NCI-H2107 treated with DMSO at 0.1 percent for 48 hours (cell line): ENCODE measurements at regions not wholly inside any gene's neighbourhood (a gene's known extent, or its start where the extent isn't known, plus 50 kb on each side); places are given as distances from the start of the nearest gene placed in this dataset.
"Not testable (repeated sequence)": the region's sequence is repeated elsewhere in the genome, so short reads cannot be mapped to it uniquely, and the experiment has no call there.

Experiments used
- DNase-seq: peaks from one replicate; lab custom pipeline; 2025; ENCODE audit not compliant: unreplicated experiment; lab: John Stamatoyannopoulos, UW

DNA sequence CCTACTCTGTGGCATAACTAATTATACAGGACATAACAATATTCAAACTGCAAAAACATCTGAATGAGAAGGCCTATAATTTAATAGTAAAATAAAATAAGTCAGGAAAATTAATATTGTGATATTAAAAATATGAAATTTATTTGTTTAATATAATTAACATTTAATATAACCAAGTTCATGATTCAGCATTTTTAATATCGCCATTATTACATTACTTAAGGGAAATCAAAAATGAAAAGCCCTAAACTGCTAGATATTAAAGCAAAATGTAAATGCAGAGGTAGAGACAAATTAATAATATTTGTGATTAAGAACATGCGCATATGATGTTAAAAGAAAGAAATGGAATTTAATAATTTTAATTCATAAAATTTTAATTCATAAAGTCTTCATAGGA is 683.4 kb upstream of the EYS start:
- no peak for DNase-seq

DNA sequence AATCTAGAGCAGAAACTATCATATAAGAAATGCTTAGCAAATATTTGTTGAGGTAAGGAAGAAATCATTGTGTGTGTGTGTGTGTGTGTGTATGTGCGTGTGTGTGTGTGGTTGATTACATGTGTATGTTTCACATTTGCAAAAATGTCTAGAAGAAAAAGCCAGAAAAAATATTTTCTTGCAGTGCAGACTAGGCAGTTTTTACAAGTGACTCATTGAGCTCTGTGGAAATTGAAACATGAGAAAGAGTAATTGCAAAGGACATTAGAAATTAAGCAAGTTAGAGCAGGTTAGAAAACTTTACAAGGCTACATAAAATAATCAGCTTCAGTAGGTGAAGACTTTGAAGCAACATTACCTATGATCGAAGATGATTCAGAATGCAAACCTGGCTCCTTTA is 669.0 kb upstream of the EYS start:
- DNase-seq, result no peak

DNA sequence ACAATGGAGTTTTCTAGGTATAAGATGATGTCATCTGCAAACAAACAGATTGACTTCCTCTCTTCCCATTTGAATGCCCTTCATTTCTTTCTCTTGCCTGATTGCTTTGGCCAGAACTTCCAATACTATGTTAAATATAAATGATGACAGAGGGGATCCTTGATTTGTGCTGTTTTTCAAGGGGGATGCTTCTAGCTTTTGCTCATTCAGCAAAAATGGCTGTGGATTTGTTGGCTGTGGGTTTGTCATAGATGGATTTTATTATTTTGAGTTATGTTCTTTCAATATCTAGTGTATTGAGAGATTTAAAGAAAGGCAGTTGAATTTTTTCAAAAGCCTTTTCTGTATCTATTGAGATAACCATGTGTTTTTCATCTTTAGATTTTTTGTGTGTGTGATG is 662.4 kb upstream of the EYS start:
- no peak for DNase-seq

DNA sequence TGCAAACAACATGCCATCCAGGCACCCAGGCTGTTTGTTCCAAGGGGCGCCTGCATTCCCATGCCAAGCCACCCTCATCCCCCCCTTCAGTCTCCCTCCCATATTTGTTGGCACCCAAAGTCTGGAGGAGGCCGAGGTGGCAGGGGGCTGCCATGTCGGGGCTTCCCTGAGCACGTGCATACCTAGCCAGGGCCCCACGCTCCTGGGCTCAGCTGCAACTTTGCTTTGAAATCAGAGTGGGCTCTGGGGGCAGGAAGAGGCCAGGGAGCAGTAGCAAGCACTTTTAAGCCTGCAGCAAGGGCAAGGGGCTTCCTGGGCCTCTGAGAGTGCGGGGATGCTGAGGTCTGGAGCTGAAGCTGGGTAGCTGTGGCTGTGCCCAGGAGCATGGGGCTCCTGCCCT is 655.9 kb upstream of the EYS start:
- DNase-seq, result no peak

DNA sequence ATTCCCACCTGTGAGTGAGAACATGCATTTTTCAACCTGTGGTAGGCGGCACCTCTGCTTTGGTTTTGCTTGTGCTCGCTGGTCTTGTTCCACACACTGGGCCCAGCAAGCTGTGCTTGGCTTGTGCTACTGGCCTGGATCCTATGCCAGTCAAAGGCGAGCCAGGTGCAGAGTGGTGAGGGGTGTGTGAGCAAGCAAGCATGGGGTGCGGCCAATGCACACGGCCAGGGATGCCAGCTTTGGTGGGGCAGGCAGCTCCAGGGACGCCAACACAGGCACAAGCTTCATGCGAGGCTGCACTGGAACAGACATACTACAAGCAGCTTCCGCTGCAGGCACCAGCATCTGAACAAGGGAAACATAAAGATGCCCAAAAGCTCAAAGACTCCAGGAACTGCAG is 654.9 kb upstream of the EYS start:
- DNase-seq, result no peak

DNA sequence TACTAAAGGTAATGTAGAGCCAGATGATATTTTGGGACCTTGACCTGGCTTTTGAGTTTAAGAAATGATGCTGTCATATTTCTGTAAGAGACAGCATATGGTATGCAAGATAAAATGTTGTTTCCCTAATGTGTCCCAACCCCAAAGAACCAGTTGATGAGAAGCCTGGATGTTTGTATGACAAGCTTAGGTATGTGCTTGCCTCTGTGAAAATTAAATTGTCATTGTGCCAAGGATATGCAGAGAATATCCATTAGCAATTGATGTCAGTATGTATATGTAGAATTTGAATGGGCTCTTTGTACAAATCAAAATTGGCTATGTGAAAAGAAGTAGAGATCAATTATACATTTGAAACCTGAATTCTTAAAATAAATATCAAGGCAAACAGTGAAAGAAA is 650.8 kb upstream of the EYS start:
- DNase-seq, result no peak

DNA sequence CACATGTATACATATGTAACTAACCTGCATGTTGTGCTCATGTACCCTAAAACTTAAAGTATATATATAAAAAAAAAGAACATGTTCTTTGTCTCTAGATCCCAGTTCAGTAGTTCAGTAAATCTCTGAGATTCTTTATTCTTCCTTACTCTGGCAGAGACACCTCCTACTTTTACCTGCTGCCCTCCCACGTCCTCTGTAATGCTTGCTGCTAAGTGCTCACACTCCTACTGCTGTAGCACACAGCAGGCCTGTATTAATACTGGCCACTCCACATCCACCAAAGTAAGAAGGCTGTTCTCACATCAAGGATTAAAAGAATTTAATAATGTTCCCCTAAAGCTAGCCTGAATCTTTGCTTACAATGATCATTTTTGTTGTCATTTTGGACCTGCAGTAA is 648.4 kb upstream of the EYS start:
- DNase-seq, result no peak

DNA sequence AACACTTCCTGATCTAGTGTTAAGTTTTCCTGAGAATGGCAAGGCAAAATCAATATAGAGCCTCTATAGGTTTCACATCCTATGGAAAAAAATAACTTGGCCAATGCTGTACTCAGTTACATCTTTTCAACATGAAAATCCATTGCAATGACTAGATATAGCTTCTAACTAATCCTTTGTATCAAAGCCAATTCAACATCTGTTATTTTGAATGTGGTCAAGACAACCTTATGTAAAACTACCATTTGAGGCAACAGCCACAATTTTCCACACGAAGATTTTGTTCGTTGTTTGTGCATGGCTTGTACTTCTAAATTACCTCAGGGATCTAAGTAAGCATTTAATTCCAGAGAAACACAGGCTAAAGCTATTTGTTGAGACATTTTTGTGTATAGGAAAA is 637.8 kb upstream of the EYS start:
- DNase-seq, result no peak

DNA sequence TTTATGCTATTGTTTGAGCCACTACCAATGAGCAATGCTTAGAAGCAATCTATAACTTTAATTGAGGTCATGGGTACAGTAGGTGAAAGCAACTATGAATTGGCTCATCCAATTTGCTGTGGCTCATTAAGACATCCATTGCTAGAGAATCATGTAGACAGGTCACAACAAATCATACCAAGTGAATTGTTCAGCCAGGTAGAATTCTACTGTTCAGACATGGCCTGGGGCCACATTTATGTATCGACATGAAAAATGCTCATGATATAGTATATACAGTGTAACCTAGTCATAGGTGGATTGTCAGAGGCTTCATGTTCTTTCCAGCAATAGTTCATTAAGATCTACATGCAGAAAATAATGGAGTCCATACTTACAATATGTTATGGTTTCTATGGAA is 633.7 kb upstream of the EYS start:
- DNase-seq, result no peak

DNA sequence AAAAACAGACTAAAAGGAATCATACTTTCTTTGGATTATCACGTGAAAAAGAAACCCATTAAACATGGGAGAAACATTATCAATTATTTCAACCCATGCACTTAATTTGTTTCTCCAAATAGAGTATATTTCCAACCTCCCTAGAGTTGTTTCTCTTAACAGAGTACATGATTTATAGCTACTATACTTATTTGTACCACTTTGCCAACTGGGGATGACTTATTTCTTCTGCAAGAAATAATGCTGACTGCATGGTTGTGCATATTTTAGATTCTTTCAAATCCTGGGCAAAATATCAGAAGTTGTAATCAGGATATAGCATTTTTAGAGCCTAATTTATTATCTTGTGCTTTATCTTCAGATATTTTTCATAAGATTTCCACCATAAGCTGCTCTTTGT is 629.1 kb upstream of the EYS start:
- DNase-seq, result no peak

DNA sequence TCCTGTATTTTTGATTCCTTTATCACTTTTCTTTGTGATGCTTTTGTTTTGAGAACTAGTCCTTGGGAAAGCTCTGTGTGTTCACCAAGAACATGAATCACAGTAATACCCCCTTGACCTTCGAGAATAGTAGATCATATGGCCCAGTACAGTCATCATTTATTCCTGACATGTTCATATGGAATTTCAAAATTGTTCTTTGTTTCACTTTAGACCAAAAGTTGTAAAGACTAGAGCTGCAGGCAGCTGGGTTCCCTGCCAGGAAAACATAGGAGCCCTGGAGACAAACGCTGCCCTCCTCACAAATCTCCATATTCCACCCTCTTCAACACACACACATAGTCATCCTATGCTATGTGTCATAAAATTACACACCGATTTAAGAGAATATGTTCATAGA is 621.2 kb upstream of the EYS start:
- no peak for DNase-seq

DNA sequence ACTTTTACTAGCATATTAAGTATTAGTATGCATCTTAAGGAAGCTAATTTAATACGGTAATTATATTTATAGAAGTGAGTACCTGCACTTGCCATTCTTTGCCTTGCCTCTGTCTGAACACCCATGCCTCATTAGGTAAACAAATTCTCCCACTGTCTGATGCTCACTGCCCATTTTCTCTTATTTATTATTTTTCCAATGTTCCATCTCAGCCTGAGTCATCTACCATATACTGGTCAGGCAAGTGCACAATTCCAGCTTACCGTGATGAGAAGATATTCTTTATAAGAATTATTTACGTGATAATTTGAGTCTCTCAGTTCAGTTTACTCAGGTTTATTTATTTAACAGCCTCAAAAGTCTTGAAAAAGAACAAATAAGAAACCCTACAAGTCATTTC is 619.2 kb upstream of the EYS start:
- no peak for DNase-seq

DNA sequence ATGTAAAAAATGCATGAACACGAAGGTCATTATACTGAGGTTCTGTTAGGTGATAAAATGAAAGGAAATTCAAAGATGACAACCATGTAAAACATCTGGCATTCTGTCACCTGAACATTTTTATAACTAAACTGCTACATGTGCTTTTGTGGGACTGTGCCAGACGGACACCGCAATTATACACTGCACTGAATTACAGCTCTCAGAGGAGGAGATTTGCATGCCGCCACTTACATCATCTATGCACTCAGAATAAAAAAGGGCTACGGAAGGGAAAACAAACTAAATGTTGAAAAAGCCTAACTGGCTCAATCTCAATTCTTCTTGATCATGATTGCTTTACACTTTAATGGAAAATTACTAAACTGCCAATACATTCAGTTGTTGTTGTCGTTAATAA is 614.0 kb upstream of the EYS start:
- no peak for DNase-seq

DNA sequence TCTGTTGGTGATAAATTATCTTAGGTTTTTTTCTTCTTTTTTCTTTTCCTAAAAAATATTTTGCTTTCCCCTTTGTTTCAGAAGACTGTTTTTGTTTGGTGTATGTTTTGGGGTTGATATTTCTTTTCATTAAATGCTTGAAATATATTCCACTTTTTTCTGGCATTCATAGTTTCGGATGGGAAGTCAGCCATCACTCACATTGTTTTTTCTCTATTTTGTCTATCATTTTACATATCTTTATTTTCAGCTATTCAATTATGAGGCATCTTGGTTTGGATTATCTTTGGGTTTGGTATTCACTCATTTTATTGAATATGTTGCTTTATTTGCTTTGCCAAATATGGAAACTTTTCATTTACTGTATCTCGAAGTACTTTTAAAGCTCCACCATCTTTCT is 600.5 kb upstream of the EYS start:
- no peak for DNase-seq

DNA sequence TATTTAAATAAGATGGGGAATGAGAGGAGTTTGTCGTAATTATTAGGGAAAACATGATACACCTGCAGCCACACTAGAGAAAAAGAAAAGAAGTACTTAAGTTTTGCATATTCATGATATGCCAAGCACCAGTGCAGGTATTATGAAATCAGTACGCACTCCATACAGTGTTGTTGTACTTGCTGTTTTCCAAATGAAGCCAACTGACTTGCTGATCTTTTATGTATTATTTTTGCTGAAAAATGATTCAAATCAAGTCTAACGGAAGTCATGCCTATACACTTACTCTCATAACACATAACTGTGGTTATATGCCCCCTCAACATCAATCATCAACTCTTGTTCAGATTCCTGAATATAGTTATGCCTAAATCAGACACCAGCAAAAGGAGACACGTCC is 584.9 kb upstream of the EYS start:
- no peak for DNase-seq

DNA sequence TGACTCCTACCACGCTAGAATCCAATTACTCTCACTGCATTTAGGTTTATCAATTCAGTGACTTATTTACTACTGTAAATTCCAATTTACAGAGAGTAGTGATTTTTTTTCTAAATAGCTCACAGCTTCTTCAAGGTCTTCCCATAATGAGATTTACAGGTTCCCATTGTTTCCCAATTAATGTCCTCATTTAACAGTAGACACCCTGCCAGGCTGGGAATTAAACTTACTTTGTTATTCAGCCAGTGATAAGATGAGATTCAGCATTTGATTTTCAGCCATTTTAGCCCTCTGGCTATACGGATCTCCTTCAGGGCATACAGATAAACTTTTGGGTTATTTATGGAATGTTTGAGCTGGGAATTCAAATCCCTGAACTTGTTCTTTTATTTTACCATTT is 582.9 kb upstream of the EYS start:
- no peak for DNase-seq

DNA sequence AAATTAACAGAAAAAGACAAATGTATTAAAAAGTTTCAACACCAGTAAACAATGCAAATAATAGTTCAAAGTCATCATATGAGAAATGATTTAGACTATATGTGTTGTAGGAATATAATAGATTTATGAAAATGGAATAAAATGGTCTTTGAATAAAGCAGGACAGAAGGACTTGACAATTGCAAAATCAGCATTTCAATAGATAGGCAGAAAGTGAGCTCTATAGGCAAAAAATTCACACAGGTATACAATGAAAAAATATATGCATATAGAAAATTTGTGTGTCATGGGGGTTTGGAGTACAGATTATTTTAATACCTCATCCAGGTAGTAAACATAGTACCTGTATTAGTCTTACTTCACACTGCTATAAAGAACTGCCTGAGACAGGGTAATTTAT is 571.1 kb upstream of the EYS start:
- no peak for DNase-seq

DNA sequence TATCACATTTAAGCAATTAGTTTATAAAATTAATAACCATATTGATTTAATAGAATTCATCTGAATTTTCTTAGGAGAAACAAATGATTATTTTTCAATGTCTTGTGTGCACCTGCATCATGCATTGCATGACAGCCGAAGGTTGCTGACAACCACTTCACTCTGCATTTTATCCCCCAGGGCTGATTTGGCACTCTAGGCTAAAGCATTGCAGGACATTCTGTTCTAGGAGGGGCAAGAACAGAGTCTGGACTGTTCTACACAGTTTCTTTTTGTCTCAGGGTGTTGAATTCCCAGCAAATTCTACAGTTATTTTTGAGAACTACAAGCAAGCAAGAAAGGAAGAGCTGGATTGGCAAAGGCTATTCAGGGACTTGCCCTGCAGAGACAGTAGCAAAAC is 570.4 kb upstream of the EYS start:
- no peak for DNase-seq

DNA sequence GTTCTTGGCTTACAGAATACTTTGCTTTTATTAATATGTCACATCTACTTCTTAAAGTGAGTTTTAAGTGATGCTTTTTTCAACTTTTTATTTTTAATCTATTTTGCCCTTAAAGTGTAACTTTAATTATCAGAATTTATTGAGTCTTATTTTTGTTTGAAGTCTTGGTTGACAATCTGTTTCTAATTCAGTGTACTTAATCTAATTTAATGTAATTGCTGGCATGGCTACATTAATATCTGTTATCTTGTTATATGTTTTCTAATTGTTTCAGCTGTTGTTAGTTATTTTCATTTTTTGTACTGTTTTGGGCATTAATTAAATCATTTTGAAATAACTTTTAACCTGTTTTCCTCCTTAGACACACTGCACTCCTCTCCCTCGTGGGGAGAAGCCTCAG is 558.7 kb upstream of the EYS start:
- DNase-seq, result no peak

DNA sequence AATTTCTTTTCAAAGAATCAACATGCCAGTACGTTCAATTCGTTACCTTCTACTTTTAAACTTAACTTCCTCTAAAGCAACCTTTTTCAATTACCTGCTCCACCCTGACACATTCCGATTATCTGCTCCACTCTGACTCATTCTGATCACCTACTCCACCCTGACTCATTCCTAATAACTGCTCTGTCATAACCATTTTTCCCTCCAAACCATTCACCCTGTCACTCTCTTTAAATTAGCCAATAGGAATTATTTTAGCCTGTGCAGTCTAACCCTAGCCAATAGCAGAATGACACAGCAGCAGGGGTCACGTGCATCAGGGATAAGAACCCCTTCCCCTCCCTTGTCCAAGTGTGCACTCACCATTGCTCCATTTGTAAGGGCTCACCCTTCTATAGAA is 557.4 kb upstream of the EYS start:
- no peak for DNase-seq

DNA sequence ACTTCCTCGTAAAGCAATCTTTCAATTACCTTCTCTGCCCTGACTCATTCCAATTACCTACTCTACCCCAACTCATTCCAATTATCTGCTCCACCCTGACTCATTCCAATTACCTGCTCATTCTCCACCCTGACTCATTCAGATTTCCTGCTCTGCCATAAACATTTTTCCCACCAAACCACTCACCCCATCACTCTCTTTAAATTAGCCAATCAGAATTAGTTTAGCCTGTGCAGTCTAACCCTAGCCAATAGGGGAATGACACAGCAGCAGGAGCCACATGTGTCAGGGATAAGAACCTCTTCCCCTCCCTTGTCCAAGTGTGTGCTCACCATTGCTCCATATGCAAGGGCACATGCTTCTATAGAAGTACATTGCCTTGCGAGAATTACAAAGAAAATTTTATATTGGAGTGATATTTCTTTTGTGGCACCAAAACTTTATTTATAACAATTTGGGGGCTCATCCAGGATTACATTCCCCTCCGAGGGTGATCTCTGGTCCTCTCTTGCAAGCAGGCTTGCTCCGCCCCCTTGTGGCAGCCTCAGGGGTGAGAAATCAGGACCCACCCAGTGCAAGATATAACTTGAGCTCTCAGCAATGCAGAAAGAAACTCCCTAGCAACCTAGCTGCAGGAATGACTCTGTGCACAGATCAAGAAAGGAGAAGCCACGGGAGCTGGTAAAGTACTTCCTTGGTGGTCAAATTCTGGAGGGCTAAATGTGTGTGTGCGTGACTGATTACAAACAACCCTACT is 551.9 kb upstream of the EYS start:
- DNase-seq, result not testable (repeated sequence)

DNA sequence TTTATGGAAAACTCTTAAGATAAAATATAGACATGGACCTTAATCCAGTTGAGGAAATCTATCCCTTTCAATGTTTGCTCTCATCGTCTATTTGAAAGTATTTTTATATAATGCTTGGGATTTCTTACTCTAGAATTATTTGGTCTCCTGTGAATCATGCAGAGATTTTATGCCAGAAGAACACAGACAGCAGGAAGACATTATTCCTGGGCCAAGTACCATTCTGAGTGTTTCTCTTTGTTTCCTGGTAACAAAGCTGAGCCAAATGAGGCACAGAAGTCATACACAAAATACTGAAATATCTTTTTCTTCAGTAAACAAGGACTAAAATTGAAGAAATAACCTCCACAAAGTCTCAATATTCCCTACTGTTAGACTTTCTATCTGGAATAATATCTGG is 538.2 kb upstream of the EYS start:
- DNase-seq, result no peak

DNA sequence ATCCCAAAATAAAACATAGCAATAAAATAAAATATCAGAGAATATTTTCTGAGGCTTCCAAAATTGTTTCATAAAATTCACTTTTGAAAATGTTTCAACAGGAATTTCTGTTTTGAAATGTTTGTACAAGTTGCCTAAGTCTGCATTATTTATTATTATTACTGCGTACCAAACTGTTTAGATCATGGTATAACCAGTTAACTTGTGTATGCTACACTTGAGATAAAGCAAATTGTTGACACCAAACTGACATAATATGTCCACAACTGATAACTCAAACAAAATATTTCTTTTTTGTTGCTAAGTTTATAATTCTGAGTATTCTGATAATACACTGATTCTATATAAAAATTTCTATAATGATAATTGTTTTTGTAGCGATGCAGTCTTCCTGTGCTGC is 531.8 kb upstream of the EYS start:
- no peak for DNase-seq

DNA sequence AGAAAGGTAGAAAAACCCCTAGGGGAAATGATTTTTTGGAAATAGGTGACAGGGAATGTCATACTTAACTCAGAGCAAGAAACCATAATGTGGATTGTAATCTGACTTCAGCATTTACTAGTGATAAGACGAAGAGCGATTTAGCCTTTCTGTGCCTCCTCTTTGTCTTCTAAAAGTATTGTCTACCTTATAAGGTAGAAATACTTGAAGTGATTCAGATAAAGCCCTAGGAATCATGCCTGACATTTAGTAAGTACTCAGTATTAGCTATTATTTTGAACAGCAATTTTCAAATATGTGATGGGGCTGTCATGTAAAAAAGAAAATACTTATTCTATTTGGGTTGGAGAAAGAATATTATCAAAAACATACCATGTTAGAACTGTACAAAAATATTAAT is 525.9 kb upstream of the EYS start:
- no peak for DNase-seq
